Body of pancreas (tissue), 4 donors: ENCODE measurements at regions not wholly inside any gene's neighbourhood (a gene's known extent, or its start where the extent isn't known, plus 50 kb on each side); places are given as distances from the start of the nearest gene placed in this dataset.

Source experiments
- CTCF ChIP-seq, 7 experiments: fragments of 450-650 bp in 4 of 7; fragments of 200-600 bp in 3 of 7; sonication (generic) in 3 of 7; IDR thresholded peaks; one replicate each; pipeline ENCODE4 v1.5.1; 2016 to 2019; ENCODE audit warnings: antibody characterized with exemption in 7 of 7
- POLR2A ChIP-seq, 3 donors: fragments of 450-650 bp; IDR thresholded peaks; one replicate each; pipeline ENCODE4 v1.6.1; 2016; ENCODE audit warnings: antibody characterized with exemption in 3 of 3, mild to moderate bottlenecking in 2 of 3

DNA sequence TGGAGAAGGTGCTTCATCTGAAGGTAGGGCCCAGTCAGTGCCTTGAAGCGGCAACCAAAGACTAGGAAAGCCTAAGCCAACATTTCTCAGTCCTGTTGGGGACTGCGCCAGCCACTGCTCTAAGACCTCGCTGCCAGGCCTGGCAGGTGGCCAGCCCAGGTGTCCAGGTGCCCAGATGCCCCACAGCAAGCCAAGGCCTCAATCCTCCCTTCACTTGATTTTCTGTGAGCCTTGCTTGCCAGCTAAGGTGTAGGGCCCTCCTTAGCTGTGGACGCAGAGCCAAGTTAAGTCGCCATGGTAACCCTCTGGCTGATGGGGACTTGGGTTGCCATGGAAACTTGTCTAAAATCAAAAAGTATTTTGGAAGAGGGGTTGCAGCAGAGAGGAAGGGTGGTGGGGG, 135.0 kb downstream of the NAV1 start:
- TF ChIP-seq CTCF (IDR thresholded peaks at IDR 0.05) = no peak
- TF ChIP-seq POLR2A (IDR thresholded peaks at IDR 0.05) = no peak
